ENCODE measurements at regions not wholly inside any gene's neighbourhood (a gene's known extent, or its start where the extent isn't known, plus 50 kb on each side); places are given as distances from the start of the nearest gene placed in this dataset.
A peak's percentile ranks its signal among the peaks of the same experiment; 100 is the strongest.

- Histone ChIP-seq H3K27ac (no peak overlapping the region), H3K36me3 (no peaks in the 10 kb centered on the region), H3K4me3 (no peak overlapping the region), H3K27me3 (no peaks in the 10 kb centered on the region), H3K9me3 (no peaks in the 10 kb centered on the region), H3K4me1 (no peaks in the 10 kb centered on the region)
- no peak for TF ChIP-seq POLR2A (IDR thresholded peaks at IDR 0.05)
- no peak for TF ChIP-seq POLR2AphosphoS5 (IDR thresholded peaks at IDR 0.05)
- TF ChIP-seq EP300 (IDR thresholded peaks at IDR 0.05): no peak
- no peak for TF ChIP-seq CTCF (IDR thresholded peaks at IDR 0.05)
- DNase-seq (no peak), ATAC-seq (ENCODE audit: low FRiP score in 2 of 2) (no peak)
- 93 to 97% methylated on average over 1 of the region's 1 CpG for WGBS, 2 donors
Observed at GRCh38 chr21:38625000-38625399, 126.7 kb upstream of the ERG start.

GRCh38 chr21:38626306-38626705, 128.0 kb upstream of the ERG start:
- TF ChIP-seq POLR2AphosphoS5 (IDR thresholded peaks at IDR 0.05): no peak
- no peak for TF ChIP-seq EP300 (IDR thresholded peaks at IDR 0.05)
- no peak for TF ChIP-seq CTCF (IDR thresholded peaks at IDR 0.05)
- TF ChIP-seq POLR2A (IDR thresholded peaks at IDR 0.05): no peak

GRCh38 chr21:38628349-38628748, 130.1 kb upstream of the ERG start:
- TF ChIP-seq EP300 (IDR thresholded peaks at IDR 0.05) (no peak), POLR2AphosphoS5 (IDR thresholded peaks at IDR 0.05) (no peak), CTCF (IDR thresholded peaks at IDR 0.05) (no peak), POLR2A (IDR thresholded peaks at IDR 0.05) (no peak)
- whole genome bisulfite sequencing, 2 donors: 70 to 96% methylated on average over 3 of the region's 3 CpGs
- DNase-seq (no peak), ATAC-seq (ENCODE audit: low FRiP score in 2 of 2) (no peak)
- no peaks in the 10 kb centered on the region for H3K9me3 ChIP-seq
- no peak overlapping the region for H3K4me3 ChIP-seq
- H3K4me1 ChIP-seq: no peaks in the 10 kb centered on the region
- no peak overlapping the region for H3K27ac ChIP-seq
- no peaks in the 10 kb centered on the region for H3K27me3 ChIP-seq
- H3K36me3 ChIP-seq: no peaks in the 10 kb centered on the region

More at GRCh38 chr21:38626306-38626705, 128.0 kb upstream of the ERG start:
- no peaks in the 10 kb centered on the region for H3K9me3 ChIP-seq
- no peaks in the 10 kb centered on the region for H3K27me3 ChIP-seq
- no peak overlapping the region for H3K27ac ChIP-seq
- ATAC-seq (ENCODE audit: low FRiP score in 2 of 2): no peak
- H3K4me1 ChIP-seq: no peaks in the 10 kb centered on the region
- no peak for DNase-seq
- H3K36me3 ChIP-seq: no peaks in the 10 kb centered on the region
- 81 to 89% methylated on average over 3 of the region's 3 CpGs for WGBS, 2 donors
- no peak overlapping the region for H3K4me3 ChIP-seq

DNA sequence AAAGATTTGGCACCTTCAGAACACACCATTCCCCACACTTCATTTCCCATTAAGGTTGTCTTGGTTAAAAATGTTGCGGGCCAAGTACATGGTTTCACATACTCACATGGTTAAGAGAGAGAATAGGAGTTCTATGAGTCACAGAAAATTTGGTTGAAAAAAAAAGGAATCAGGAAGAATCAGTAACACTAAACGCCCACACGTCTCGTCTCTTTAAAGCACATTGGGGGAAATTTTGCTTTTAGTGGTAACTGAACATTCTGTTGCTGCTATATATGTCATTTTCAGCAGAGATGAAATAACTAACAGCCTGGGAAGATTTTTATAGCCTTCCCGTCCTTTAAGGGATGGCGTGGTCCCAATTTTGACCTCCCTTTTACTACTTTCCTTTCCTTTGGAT, 132.9 kb upstream of the ERG start:
- TF ChIP-seq EP300 (IDR thresholded peaks at IDR 0.05) (no peak), POLR2A (IDR thresholded peaks at IDR 0.05) (no peak), CTCF (IDR thresholded peaks at IDR 0.05) (no peak), POLR2AphosphoS5 (IDR thresholded peaks at IDR 0.05) (no peak)
- peak in 1 of 2 donors; percentile 74 for ATAC-seq (ENCODE audit: low FRiP score in 2 of 2)
- no peak for DNase-seq
- Histone ChIP-seq H3K4me1 (no peaks in the 10 kb centered on the region), H3K27ac (no peak overlapping the region), H3K36me3 (no peaks in the 10 kb centered on the region), H3K9me3 (no peaks in the 10 kb centered on the region), H3K4me3 (no peak overlapping the region), H3K27me3 (no peaks in the 10 kb centered on the region)
- 72 to 74% methylated on average over 6 of the region's 6 CpGs for WGBS, 2 donors

DNA sequence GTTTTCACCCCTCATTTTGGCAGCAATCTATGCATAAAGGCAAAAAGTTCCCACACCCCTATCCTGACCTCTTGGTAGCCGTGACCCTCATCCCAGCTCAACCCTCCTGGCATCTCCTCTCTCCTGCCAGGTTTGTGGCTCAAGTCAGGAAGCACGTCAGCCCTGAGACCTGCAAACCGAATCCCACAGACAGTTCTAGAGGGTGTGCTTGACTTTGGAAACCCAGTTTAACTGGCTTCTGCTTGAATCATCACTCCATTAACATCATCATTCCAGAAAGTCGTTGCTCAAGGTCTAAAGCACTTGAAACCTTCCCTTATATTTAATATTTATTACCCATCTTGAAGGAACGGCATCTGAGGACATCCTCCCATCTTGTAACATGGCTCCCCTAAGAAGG, 133.4 kb upstream of the ERG start:
- WGBS, 2 donors: 80 to 85% methylated on average over 5 of the region's 5 CpGs
- TF ChIP-seq CTCF (IDR thresholded peaks at IDR 0.05) (no peak), EP300 (IDR thresholded peaks at IDR 0.05) (no peak), POLR2AphosphoS5 (IDR thresholded peaks at IDR 0.05) (no peak), POLR2A (IDR thresholded peaks at IDR 0.05) (no peak)
- no peaks in the 10 kb centered on the region for H3K27me3 ChIP-seq
- DNase-seq (no peak), ATAC-seq (ENCODE audit: low FRiP score in 2 of 2) (peak in 1 of 2 donors; percentile 35)
- no peak overlapping the region for H3K4me3 ChIP-seq
- no peaks in the 10 kb centered on the region for H3K9me3 ChIP-seq
- no peaks in the 10 kb centered on the region for H3K36me3 ChIP-seq
- H3K27ac ChIP-seq: no peak overlapping the region
- no peaks in the 10 kb centered on the region for H3K4me1 ChIP-seq
